ENCODE measurements at regions not wholly inside any gene's neighbourhood (a gene's known extent, or its start where the extent isn't known, plus 50 kb on each side); places are given as distances from the start of the nearest gene placed in this dataset.

DNA sequence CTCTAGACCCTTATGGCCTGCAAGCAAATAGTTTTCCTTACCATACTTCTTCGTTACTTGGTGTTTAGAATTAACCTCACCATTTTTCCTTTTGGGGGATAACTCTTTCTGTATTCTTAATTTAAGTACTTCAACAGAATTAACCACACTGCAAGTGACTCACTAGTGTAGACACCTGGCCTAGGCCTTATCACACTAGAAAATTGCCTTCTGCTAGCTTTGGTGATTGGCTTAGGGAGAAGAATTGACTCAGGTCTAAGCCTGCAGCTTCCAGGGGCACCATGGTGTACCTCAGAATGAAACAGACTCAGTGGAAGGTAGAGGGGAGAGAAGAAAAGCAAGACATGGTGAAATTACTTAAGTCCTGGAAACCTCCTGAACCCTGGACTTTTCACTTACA is 112.8 kb upstream of the HMHB1 start:
- Histone ChIP-seq H3K4me2 (ENCODE audit: insufficient read depth, insufficient read length, low read length) (no peak overlapping the region), H3K56ac (ENCODE audit: insufficient read length, low read depth, low read length) (no peak overlapping the region), H3K9me3 (ENCODE audit: control insufficient read depth, low read depth, low read length) (no peaks in the 10 kb centered on the region), H2BK15ac (ENCODE audit: low read depth, low read length) (no peak overlapping the region), H4K8ac (replicated peaks; ENCODE audit: insufficient read length, low read depth, low read length) (no peak overlapping the region), H2BK5ac (ENCODE audit: insufficient read length, low read length) (no peak overlapping the region), H2BK12ac (ENCODE audit: insufficient read length, low read depth, low read length) (no peak overlapping the region), H3T11ph (ENCODE audit: low read length) (no peak overlapping the region), H3K79me2 (ENCODE audit: insufficient read depth, low read length) (no peaks in the 10 kb centered on the region), H3K27ac (ENCODE audit: insufficient read length, low read depth, low read length) (no peak overlapping the region), H2BK20ac (ENCODE audit: low read depth, low read length, poor library complexity, severe bottlenecking) (no peak overlapping the region), H2AK5ac (ENCODE audit: insufficient read length, low read length) (no peak overlapping the region), H4K20me1 (ENCODE audit: control insufficient read depth, insufficient read depth, insufficient read length) (no peaks in the 10 kb centered on the region), H3K23me2 (ENCODE audit: insufficient read length, low read depth, low read length, poor library complexity, severe bottlenecking) (no peaks in the 10 kb centered on the region), H3K14ac (ENCODE audit: insufficient read depth, low read length) (no peak overlapping the region), H3K27me3 (ENCODE audit: insufficient read depth, low read length) (no peaks in the 10 kb centered on the region), H4K91ac (ENCODE audit: insufficient read length, low read depth, low read length) (no peak overlapping the region), H3K18ac (ENCODE audit: insufficient read length, low read depth, low read length) (no peak overlapping the region), H3K23ac (ENCODE audit: insufficient read length, low read depth, low read length) (no peak overlapping the region), H4K5ac (ENCODE audit: insufficient read length, low read depth, low read length) (no peak overlapping the region), H3K4me1 (ENCODE audit: insufficient read depth, low read length) (no peaks in the 10 kb centered on the region), H3K4ac (ENCODE audit: low read depth, low read length) (no peak overlapping the region), H2BK120ac (ENCODE audit: low read depth, low read length, poor library complexity, severe bottlenecking) (no peak overlapping the region), H3K9ac (ENCODE audit: extremely low read depth, insufficient read length, low read length) (no peak overlapping the region), H3K79me1 (ENCODE audit: insufficient read depth, low read depth, low read length, poor library complexity, severe bottlenecking) (no peaks in the 10 kb centered on the region), H2AFZ (ENCODE audit: low read length) (no peak overlapping the region)
- no peaks in the 10 kb centered on the region for H3K9me3 Mint-ChIP-seq
- H3K4me1 Mint-ChIP-seq: no peaks in the 10 kb centered on the region
- H3K27ac Mint-ChIP-seq: no peak overlapping the region
- no peaks in the 10 kb centered on the region for H3K36me3 Mint-ChIP-seq (ENCODE audit: insufficient read depth in 1 of 3, low read depth in 3 of 3)
- no peak overlapping the region for H3K4me3 Mint-ChIP-seq
- DNase-seq: no peak
- no CpG with 5 or more reads among the region's 1 CpG for WGBS (ENCODE audit: extremely low coverage, insufficient read length, low lambda C conversion rate)
- H3K27me3 Mint-ChIP-seq (ENCODE audit: low read depth): no peaks in the 10 kb centered on the region; the same call in 1 of the 2 replicates
- TF ChIP-seq, protein P1, sequence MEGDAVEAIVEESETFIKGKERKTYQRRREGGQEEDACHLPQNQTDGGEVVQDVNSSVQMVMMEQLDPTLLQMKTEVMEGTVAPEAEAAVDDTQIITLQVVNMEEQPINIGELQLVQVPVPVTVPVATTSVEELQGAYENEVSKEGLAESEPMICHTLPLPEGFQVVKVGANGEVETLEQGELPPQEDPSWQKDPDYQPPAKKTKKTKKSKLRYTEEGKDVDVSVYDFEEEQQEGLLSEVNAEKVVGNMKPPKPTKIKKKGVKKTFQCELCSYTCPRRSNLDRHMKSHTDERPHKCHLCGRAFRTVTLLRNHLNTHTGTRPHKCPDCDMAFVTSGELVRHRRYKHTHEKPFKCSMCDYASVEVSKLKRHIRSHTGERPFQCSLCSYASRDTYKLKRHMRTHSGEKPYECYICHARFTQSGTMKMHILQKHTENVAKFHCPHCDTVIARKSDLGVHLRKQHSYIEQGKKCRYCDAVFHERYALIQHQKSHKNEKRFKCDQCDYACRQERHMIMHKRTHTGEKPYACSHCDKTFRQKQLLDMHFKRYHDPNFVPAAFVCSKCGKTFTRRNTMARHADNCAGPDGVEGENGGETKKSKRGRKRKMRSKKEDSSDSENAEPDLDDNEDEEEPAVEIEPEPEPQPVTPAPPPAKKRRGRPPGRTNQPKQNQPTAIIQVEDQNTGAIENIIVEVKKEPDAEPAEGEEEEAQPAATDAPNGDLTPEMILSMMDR (conservative IDR thresholded peaks at IDR 0.05): no peak

Data from H9 (cell line).